Osteocyte (in vitro differentiated cells): ENCODE measurements at regions not wholly inside any gene's neighbourhood (a gene's known extent, or its start where the extent isn't known, plus 50 kb on each side); places are given as distances from the start of the nearest gene placed in this dataset.

Experiments used
- DNase-seq: peaks from one replicate; pipeline ENCODE4 v3.0.0; 2021; ENCODE audit warnings: mixed read lengths; ENCODE audit not compliant: unreplicated experiment; ENCODE audit errors: extremely low spot score
- H3K27ac Mint-ChIP-seq: one replicate; pipeline ENCODE4 v1.8.0; 2021; ENCODE audit warnings: mild to moderate bottlenecking, mixed read lengths; ENCODE audit not compliant: unreplicated experiment
- H3K27me3 Mint-ChIP-seq: one replicate; pipeline ENCODE4 v1.8.0; 2021; ENCODE audit warnings: mixed read lengths; ENCODE audit not compliant: unreplicated experiment
- H3K36me3 Mint-ChIP-seq: one replicate; pipeline ENCODE4 v1.8.0; 2021; ENCODE audit warnings: mixed read lengths; ENCODE audit not compliant: unreplicated experiment
- H3K4me1 Mint-ChIP-seq: one replicate; pipeline ENCODE4 v1.8.0; 2021; ENCODE audit warnings: mixed read lengths; ENCODE audit not compliant: unreplicated experiment
- H3K4me3 Mint-ChIP-seq: one replicate; pipeline ENCODE4 v1.8.0; 2021; ENCODE audit warnings: mild to moderate bottlenecking, moderate library complexity, mixed read lengths; ENCODE audit not compliant: unreplicated experiment
- H3K9me3 Mint-ChIP-seq: one replicate; pipeline ENCODE4 v1.8.0; 2021; ENCODE audit warnings: mixed read lengths; ENCODE audit not compliant: unreplicated experiment
- TF ChIP-seq, protein P1 (sequence below): fragments of 200-600 bp; sonication (generic); IDR thresholded peaks from 2 replicates; pipeline ENCODE4 v1.5.0; 2021; ENCODE audit warnings: antibody characterized with exemption, mild to moderate bottlenecking, moderate library complexity

- TF ChIP-seq, protein P1, sequence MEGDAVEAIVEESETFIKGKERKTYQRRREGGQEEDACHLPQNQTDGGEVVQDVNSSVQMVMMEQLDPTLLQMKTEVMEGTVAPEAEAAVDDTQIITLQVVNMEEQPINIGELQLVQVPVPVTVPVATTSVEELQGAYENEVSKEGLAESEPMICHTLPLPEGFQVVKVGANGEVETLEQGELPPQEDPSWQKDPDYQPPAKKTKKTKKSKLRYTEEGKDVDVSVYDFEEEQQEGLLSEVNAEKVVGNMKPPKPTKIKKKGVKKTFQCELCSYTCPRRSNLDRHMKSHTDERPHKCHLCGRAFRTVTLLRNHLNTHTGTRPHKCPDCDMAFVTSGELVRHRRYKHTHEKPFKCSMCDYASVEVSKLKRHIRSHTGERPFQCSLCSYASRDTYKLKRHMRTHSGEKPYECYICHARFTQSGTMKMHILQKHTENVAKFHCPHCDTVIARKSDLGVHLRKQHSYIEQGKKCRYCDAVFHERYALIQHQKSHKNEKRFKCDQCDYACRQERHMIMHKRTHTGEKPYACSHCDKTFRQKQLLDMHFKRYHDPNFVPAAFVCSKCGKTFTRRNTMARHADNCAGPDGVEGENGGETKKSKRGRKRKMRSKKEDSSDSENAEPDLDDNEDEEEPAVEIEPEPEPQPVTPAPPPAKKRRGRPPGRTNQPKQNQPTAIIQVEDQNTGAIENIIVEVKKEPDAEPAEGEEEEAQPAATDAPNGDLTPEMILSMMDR: no peak
- no peaks in the 10 kb centered on the region for H3K4me1 Mint-ChIP-seq
- H3K4me3 Mint-ChIP-seq: no peak overlapping the region
- no peaks in the 10 kb centered on the region for H3K9me3 Mint-ChIP-seq
- H3K36me3 Mint-ChIP-seq: no peaks in the 10 kb centered on the region
- H3K27me3 Mint-ChIP-seq: peaks cover 81% of the 10 kb centered on the region
- no peak overlapping the region for H3K27ac Mint-ChIP-seq
- peak; percentile 73 for DNase-seq
Measured at GRCh38 chr15:70354346-70354905, 256.7 kb upstream of the TLE3 start.

DNA sequence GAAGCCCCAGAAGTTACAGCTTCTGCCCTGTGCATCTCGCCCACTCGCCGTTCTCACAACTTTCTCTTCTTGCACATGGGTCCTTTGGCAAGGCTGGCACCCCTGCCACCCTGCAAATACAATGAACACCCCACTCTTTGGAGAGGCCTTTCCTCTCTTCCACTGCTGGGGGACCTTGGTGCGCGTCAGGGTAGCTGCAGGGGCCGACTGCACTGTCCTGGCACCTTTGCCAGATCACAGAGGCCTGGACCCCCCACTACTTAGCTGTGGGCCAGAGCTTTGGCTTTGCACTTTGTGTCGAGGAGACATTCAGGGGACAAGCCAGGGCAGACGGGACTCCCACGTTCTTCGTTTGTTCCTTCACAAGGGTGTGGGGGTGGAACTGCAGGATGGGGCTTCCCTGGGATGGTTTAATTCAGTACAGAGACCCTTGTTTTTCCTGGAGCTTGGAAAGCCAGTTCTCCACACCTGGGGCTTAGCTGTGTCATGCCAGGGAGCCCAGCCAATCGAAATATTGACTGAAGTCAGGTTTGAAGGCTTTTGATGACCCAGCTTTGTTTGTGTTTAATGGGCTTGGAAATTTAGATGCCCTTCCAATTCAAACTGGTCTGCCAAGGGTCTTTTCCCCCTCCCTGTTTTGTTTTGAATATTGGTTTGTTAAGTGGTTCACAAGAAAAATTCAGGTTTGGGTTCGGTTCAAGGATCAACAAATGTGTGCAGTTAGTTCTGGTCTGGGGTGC, 256.1 kb upstream of the TLE3 start:
- Mint-ChIP-seq H3K9me3 (no peaks in the 10 kb centered on the region), H3K36me3 (no peaks in the 10 kb centered on the region), H3K27ac (no peak overlapping the region), H3K27me3 (peaks cover 81% of the 10 kb centered on the region), H3K4me3 (no peak overlapping the region), H3K4me1 (no peaks in the 10 kb centered on the region)
- DNase-seq: peak; percentile 67
- TF ChIP-seq, protein P1: no peak

GRCh38 chr15:70351941-70352774, 254.4 kb upstream of the TLE3 start:
- H3K9me3 Mint-ChIP-seq: no peaks in the 10 kb centered on the region
- no peaks in the 10 kb centered on the region for H3K36me3 Mint-ChIP-seq
- no peaks in the 10 kb centered on the region for H3K4me1 Mint-ChIP-seq
- peaks cover 87% of the 10 kb centered on the region for H3K27me3 Mint-ChIP-seq
- peak; percentile 64 for DNase-seq
- H3K27ac Mint-ChIP-seq: no peak overlapping the region
- no peak overlapping the region for H3K4me3 Mint-ChIP-seq
- TF ChIP-seq, protein P1: no peak

- no peaks in the 10 kb centered on the region for H3K36me3 Mint-ChIP-seq
- peak; percentile 66 for DNase-seq
- no peaks in the 10 kb centered on the region for H3K9me3 Mint-ChIP-seq
- no peak overlapping the region for H3K27ac Mint-ChIP-seq
- no peaks in the 10 kb centered on the region for H3K4me1 Mint-ChIP-seq
- H3K4me3 Mint-ChIP-seq: no peak overlapping the region
- peaks cover 86% of the 10 kb centered on the region for H3K27me3 Mint-ChIP-seq
- TF ChIP-seq, protein P1: no peak
Measured at GRCh38 chr15:70351391-70351790, 253.7 kb upstream of the TLE3 start.
